Occipital lobe (tissue), 1 donor: ENCODE measurements at regions not wholly inside any gene's neighbourhood (a gene's known extent, or its start where the extent isn't known, plus 50 kb on each side); places are given as distances from the start of the nearest gene placed in this dataset.
"Not testable (repeated sequence)": the region's sequence is repeated elsewhere in the genome, so short reads cannot be mapped to it uniquely, and the experiment has no call there.

Experiments
- DNase-seq: peaks from one replicate; lab custom pipeline; 2025; lab: John Stamatoyannopoulos, UW

DNA sequence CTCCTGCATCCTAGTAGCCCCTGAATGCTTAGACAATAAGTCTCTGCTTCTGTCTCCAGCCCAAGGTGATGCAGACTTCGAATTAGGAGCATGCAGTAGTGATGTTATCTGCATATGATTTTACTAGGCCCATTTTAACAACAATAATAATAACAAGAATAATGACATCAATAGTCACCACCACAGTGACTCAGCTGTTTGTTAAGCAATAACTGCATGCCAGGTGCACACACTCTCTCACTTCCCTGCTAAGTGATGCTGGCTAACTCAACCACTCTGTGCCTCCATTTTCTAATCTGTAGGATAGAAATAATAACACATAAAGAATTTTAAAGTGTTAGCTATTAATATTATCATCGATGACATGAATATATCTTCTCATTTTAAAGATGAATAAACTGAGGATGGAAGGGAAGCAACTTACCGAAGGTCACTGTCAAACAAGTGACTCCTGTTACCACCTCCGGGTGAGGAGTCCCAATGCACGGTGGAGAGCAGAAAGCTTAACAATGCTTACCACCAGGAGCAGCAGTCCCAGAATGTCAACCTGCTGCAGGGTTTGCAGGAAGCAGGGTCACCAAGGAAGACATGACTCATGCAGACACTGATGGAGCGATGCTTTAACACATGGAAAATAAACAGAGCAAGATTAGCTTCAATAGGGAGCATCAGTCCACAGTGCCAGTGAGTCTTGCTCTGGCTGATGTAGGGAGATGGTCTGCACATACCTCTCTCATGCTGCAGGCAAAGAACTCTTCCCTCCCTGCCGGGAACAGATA lies 290.2 kb downstream of the SPATA17 start:
- no peak for DNase-seq

DNA sequence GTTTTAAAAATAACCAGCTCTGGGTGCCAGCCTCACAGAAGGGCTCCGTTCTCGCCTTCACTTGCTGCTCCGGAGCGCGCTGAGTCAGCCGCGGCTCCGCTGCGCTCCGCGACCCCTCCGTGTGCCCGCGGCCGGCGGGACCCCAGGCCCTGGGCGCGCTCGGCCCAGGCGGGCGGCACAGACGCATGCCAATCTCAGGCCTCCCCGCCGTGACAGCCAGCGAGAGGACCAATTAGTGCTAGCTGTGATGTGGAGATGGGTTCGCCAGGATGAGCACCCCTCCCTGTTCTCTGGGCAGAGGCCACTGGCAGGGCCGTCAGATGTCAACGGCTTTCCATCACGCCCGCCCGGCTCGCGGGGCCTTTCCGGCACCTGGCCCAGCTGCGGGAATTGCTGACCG lies 293.8 kb downstream of the SPATA17 start:
- DNase-seq: no peak

DNA sequence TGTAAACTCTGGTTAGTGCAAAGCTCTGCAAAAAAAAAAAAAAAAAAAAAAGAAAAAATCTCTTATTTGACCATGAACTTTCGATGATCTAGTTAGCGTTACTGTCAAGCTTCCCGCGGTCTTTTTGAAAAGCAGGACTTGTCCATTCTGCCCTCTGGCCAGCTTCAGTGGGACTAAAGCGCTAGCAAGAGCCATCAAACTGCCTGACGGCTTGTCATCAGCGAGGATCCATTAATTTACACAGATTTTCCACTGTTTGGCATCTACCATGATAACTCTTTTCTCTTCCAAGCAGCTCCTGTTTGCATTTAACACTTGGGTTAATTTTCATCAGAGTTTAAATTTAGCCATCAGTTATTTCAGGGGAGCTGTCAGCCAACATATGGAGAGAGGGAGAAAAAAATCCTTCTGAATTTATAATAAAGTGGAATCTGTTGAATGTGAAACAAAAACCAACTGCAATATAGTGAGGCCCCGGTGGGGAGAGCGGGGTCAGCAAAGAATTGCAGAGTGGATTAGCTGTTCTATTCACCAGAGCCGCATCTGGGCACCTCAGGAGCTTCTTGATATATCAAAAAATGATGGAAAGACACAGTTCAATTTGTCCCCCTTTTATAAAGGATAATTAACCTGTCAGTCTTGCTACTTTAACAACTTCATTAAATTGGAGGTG lies 298.2 kb downstream of the SPATA17 start:
- no peak for DNase-seq

DNA sequence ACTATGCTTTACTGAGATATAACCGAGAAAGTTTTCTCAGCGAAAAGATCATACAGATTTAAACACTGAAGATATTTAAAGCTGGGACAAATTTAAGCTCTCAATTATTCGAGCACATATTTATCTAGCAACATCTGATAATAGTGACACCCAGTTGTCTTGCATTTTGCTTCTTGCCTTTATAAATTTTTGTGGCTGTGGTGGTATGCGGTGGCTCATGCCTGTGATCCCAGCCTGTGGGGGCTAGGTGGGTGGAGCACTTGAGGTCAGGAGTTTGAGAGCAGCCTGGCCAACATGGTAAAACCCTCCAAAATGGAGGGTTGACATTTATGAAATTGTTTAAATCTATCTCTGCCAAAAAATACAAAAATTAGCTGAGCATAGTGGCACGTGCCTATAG lies 312.2 kb downstream of the SPATA17 start:
- DNase-seq: no peak

DNA sequence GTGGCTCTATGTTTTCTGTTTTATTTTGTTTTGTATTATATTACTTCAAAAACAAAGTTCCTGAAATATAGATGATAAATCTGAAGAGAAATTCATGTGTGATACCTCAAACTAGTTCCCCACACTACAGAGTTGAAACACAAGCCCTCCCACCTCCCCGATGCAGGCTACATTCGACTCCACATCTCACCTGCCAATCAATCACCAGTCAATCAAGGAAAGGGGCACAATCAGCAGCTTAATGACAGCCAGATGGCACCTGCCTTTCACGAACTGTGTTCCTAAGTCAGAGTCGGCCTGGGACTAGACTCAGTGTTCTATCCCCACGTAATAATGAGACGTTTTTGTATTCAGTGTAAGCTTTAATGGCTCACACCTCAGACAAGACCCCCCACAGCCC lies 313.4 kb downstream of the SPATA17 start:
- DNase-seq: no peak

DNA sequence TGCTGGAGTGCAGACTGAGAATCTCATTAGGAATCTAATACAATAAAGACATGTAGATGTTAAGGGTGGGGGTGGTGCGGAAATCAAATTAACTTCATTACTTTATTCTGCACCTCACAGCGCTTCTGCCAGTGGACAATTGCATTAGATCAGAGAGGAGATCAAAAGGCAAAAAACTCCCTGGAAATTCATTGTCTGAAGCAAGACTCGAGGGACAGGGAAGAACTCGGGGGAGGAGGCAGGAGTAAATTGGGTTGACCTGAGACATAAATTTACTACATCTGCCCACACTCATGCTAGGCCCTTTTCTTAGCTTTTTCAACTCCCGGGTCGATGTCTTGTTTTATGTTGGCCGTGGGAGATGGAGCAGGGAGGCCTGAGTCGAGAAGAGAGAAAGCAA lies 315.4 kb downstream of the SPATA17 start:
- DNase-seq: no peak

DNA sequence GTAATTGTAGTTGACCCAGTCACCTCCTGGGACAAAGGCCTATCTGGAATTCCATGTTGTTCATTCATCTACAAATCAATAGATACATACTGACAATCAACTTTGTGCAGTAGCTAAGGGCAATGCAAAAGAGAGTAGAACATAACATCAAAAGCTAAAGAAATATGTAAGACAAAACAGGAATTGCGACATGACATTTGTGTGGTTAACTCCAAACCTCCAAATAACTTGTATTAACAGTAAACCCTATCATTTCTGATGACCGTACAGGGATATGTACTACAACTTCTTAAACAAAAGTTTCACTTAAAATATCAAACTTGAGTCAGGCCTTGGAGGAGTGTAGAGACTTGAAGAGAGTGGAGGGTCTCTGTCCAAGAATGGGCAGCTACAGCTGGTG lies 317.6 kb downstream of the SPATA17 start:
- no peak for DNase-seq

DNA sequence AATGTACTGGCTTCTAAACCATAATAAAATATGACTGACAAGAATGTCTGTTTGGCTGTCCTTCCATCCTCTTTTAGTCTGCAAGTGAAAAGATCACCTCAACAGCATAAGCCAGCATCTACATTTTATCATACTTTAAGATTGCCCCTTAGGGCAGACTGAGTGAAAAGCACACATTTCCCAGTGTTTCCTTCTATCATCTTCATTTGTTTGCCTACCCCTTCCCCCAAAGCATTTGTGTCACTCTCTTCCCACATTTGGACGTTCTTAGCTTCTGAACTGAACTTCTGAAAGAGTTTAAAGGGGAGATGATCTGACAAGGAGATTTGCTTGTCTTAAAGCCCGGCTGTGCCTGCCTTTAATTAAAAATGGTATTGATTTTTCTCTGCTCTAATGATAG lies 322.2 kb downstream of the SPATA17 start:
- no peak for DNase-seq

DNA sequence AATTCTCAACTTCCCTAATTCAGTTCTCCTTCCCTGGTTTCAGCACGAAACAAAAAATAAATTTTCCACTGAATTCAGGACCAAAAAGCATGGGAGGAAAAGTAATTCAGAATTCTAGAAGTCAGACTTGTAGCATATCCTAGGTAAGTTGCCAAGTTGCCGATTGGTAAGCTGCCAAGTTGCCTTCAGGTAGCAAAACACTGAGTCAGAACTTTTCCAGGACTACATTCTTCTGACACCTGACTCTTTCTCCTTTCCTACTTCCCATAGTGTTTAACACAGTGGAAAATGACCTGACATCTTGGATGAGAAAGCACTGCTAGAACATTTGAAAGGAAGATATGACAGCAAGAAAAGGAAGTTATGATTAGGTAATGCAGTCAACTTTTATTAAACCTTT lies 322.8 kb downstream of the SPATA17 start:
- DNase-seq: no peak

DNA sequence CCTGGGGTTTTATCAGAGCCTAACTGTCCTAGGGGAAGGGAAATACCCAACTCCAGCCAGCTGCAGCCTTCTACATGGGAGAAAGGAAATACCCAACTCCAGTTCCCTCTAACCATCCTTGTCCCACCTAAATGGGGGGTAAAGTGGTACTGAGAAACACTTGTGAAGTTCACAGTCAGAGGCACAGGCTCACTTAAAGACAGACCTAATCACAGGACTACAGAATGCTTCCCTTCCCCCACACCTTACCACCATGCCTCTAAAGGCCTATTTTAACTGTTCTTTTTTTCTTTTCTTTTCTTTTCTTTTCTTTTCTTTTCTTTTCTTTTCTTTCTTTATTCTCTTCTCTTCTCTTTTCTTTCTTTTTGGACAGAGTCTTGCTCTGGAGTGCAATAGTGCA lies 324.6 kb downstream of the SPATA17 start:
- DNase-seq: no peak

DNA sequence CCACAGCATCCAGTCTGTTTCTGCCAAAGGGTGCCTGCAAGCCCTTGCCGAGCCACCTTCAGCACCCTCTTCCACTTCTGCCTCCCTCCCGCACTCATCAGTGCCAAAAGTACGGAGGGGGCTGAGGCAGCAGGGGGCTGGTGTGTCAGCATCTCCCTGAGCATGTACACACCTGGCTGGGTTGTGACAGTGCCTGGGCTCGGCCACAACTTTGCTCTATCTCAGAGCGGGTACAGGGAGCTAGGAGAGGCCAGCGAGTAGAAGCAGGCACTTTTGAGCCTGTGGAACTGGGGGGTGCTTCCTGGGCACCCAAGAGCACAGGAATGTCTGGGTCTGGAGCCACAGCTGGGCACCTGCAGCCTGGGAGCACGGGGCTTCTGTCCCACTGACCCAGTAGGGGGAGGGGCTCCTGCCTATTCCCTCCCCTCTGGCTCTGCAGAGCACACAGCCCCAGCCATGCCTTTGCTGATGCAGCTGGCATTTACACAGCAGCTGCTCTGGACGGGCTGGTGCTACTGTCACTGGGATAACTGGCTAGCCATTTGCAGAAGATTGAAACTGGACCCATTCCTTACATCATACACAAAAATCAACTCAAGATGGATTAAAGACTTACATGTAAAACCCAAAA lies 319.8 kb upstream of the RRP15 start:
- no peak for DNase-seq

DNA sequence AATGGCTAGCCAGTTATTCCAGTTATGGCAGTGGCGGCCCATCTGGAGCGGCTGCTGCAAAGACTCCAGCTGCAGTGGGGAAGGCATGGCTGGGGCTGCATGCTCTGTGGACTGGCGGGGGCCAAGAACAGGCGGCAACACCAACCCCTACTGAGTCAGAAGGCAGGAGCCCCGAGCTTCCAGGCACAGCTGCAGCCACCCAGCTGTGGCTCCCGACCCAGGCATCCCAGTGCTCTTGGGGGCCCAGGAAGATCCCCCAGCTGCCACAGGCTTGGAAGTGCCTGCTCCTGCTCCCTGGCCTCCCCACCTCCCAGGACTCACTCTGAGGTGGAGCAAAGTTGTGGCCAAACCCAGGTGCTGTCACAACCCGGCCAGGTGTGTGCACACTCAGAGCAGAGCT lies 317.0 kb upstream of the RRP15 start:
- no peak for DNase-seq

DNA sequence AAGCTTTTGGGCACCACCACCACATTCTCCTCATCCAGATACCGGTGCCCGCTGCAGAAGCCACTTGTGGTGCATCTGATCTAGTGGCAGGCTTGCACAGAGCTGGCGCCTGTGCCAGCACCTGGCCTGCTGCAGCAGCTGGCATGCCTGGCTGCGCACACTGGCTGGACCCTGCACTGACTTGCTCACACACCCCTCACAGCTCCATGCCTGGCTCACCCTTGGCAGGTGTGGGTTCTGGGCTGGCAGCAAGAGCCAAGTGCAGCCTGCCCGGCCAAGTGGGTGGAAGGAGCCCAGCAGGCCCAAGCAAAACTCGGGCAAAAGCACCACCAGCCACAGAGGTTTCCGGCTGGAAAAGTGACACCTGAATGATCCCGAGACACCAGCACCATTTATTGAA lies 315.7 kb upstream of the RRP15 start:
- no peak for DNase-seq

DNA sequence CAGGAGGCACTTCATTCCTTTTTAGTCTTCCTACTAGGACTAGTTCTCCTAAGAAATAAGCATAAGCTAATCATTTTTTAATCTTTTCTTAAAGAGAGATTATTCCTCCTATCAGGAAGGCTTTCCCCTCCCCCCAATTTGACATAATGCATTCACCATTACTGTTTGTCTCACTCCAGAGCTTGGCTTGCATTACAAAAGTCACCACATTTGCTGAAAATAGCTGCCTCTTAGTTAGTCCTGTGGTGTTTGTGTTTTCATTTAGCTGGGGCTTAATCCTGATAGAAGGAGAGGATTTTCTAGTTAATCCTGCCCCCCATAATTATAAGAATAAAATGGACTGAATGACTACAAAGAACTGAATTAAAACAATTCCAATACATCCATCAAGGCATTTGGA lies 307.1 kb upstream of the RRP15 start:
- DNase-seq: no peak

DNA sequence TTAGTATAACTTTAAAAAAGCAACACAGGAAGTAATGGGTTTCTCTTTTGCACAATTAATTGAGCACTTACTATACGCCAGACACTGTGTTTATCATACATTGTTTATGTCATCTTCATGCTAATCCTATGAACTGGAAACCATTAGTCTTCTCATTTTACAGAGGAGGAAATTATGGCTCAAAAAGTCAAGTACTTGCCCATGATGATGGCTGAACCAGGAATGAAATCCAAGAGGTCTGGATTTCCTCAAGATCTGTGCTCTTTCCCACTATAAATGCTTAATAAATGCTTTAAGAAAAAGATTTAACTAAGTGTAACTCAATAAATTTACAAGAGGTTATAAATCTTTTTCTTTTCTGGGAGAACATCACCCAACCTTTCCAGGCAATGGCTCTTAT lies 303.7 kb upstream of the RRP15 start:
- DNase-seq: no peak

DNA sequence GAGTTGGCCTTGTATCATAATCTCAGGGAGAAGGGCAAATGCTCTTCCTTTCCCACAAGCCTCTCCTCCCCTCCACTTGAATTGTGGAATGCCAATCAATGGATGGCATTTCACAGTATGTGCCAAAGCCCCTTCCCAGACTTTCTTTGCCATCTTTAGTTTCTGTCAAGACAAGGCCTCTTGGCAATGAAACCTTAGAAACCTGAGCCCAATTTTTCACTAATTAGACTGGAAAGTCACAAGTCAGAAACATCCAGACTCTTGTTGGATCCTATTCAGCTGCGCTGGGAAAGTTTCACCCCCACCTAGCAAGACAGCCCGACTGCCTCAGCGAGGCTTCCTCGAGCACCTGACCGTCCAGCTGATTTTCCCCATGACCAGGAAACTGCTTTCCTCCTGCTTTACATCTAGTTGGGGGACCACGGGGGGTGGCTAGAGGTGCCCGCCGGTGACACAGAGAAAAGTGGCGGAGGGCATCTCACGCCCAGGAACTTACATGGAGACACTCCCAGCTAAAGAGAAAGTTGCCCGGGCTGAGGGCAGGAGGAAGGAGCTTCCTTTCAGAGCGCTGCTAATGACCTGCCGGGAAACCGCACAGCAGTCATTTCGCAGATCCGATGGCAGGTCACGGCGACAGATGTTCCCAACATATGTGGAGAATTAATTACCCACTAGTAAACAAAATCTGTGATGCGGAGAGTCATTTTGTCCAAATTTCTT lies 302.6 kb upstream of the RRP15 start:
- no peak for DNase-seq

DNA sequence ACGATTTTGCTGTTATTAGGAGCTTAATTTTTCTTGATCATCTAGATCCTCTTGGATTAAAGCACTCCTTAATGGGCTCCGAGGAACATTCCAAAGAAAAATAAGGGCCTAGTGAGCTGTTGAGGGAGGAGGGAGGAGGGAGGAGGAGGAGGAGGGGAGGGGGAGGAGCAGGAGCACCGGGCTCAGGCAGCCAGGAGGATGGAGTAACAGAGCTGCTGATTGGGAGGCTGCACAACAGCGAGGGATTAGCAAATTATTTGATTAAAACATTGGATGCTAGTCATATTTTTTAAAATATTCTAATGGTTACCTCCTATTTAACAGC lies 302.1 kb upstream of the RRP15 start:
- DNase-seq: no peak

DNA sequence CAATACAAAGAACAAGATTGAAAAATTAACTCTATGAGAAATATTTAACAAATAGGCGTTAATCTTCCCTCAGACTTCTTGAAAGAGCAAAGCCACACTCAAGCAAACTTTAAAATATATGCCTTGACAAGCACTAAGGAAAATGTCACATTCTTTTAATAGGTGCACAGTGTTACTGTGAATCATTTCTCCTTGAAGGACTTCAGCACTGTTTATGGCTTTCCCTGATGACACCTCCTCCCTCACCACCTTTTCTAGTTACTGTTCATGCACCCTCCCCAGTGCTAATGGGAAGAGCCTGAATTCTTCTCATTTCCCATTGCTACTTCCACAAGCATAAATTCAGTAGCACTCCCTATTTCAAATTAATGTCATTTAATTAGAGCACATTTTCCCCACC lies 299.5 kb upstream of the RRP15 start:
- no peak for DNase-seq

DNA sequence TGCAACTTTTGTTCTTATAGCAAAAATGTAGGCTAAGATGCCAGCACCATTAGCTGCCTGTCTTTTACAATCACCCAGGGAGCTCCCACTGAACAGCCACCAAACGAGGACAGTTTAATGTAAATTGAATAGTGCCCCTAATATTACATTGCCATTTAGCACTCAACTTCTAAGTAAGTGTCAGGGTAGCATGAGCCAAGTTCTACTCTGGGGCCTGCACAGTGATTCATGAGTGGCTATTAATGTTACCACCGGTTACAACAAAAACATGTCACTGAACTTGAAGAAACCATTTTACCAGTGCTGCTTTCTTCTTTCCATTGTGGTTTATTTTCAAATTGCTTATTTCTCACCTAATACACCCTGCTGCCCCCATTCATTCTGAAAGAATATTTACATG lies 295.6 kb upstream of the RRP15 start:
- DNase-seq: no peak

DNA sequence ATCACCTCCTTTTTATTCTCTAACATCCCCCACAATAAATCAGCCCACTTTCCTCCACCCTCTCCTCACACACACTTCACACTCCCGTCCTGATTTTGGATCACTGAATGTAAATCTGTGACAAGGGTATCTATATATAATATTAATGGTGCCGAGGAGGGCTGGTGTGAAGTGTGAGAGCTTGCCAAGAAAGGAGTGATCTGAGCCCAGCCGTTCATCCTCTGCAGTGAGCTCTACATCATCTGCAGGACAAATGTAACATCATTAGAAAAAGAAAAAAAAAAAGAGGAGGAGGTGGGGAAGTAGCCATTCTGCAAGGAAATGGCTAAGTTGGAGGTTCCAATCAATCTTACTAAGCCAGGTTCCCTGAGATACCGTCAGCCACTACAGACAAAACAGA lies 291.7 kb upstream of the RRP15 start:
- DNase-seq: no peak

DNA sequence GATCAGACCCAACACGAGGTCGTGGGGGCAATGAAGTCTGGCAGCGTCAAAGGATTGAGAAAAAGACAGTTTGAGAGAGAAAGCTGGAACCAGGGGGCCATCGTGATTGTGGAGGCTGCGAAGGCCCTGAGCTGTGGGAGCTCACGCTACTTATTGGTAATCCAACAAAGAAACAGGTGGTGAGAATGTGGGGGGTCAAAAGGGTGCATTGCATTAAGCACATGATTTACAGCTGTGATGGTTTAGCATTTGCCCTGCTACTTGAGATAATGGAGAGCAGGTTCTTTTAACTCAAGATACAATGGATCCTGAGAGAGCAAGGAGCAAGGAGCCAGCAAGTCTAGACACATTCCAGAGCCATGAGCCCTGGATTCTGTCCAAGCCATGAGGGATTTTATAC lies 276.8 kb upstream of the RRP15 start:
- DNase-seq: not testable (repeated sequence)

DNA sequence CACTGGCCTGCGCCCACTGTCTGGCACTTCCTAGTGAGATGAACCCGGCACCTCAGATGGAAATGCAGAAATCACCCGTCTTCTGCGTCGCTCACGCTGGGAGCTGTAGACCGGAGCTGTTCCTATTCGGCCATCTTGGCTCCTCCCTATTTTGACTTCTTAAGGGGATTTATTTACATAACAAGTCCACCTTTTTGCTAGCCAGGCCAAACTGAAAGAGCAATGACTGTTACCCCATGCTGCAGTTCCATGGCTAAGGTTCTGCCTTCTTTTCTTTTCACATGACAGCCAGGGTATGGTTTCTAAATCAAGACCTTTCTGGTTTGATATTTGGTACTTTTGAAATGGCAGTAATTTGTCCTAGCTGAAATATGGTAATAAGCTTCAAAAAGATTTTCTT lies 270.0 kb upstream of the RRP15 start:
- DNase-seq: not testable (repeated sequence)
